Adrenal gland (tissue), 9 donors: ENCODE measurements at regions not wholly inside any gene's neighbourhood (a gene's known extent, or its start where the extent isn't known, plus 50 kb on each side); places are given as distances from the start of the nearest gene placed in this dataset.
"Not testable (repeated sequence)": the region's sequence is repeated elsewhere in the genome, so short reads cannot be mapped to it uniquely, and the experiment has no call there.

Source experiments
- DNase-seq, 7 donors: peaks; one replicate each; pipeline ENCODE4 v3.0.0-alpha.2; 2019 to 2020
- H3K27ac ChIP-seq, 5 donors: fragments of 200-600 bp; sonication (generic) in 4 of 5; 1 replicate in 3 of 5; 2 replicates in 2 of 5; pipeline versions ENCODE4 v1.5.1 to v1.8.0; 2016 to 2020; ENCODE audit warnings: mild to moderate bottlenecking in 1 of 5
- H3K27me3 ChIP-seq: fragments of 200-600 bp; 2 replicates; pipeline ENCODE4 v1.8.0; 2021
- H3K36me3 ChIP-seq, 2 donors: fragments of 200-600 bp; replicated peaks in 1 of 2; 1 replicate in 1 of 2; 2 replicates in 1 of 2; pipeline versions ENCODE4 v1.5.1 to v1.8.0; 2018 to 2022
- H3K4me1 ChIP-seq, 2 donors: fragments of 200-600 bp; replicated peaks in 1 of 2; 1 replicate in 1 of 2; 2 replicates in 1 of 2; pipeline versions ENCODE4 v1.5.1 to v1.8.0; 2018 to 2021
- H3K4me3 ChIP-seq, 4 donors: fragments of 200-600 bp; sonication (generic) in 3 of 4; one replicate each; pipeline ENCODE4 v1.5.1; 2016 to 2018
- H3K9me3 ChIP-seq, 3 donors: fragments of 200-600 bp; sonication (generic) in 1 of 3; replicated peaks in 1 of 3; 1 replicate in 2 of 3; 2 replicates in 1 of 3; pipeline versions ENCODE4 v1.5.1 to v1.8.0; 2016 to 2021
- POLR2A ChIP-seq, 2 donors: fragments of 450-650 bp; IDR thresholded peaks; one replicate each; pipeline ENCODE4 v1.6.1; 2017; ENCODE audit warnings: antibody characterized with exemption in 2 of 2, mild to moderate bottlenecking in 2 of 2, moderate library complexity in 1 of 2
- WGBS, 4 donors: extraction: QIAGEN DNeasy Blood & Tissue Kit in 2 of 4; methylation state at CpG; one replicate each; pipeline versions ENCODE4 v1.1.5 to v1.1.7; 2013 to 2017; 5-methylcytosine and 5-hydroxymethylcytosine counted together
- intact Hi-C, 2 donors: fragments of 100-400 bp; cut with DNase I; formaldehyde crosslinking; loops; one replicate each; pipeline versions ENCODE4 v1.14.1 to v1.15.0; 2022 to 2023
- TF ChIP-seq, protein P1 (sequence below), 6 experiments: fragments of 450-650 bp in 4 of 6; fragments of 200-600 bp in 2 of 6; sonication (generic) in 1 of 6; IDR thresholded peaks; 1 replicate in 5 of 6; 2 replicates in 1 of 6; pipeline versions ENCODE4 v1.5.1 to v1.8.0; 2016 to 2021; ENCODE audit warnings: antibody characterized with exemption in 6 of 6, mild to moderate bottlenecking in 2 of 6, moderate library complexity in 1 of 6
- donor health status: healthy with polysubstance abuse.
- donor health status: Bipolar disorder and iron deficiency.
- donor health status: DM: yes; HTN: yes; CAD: no.
- donor health status: DM: no; HTN: no; CAD: no.
- donor health status: DM: no; HTN: no; CAD: no.

DNA sequence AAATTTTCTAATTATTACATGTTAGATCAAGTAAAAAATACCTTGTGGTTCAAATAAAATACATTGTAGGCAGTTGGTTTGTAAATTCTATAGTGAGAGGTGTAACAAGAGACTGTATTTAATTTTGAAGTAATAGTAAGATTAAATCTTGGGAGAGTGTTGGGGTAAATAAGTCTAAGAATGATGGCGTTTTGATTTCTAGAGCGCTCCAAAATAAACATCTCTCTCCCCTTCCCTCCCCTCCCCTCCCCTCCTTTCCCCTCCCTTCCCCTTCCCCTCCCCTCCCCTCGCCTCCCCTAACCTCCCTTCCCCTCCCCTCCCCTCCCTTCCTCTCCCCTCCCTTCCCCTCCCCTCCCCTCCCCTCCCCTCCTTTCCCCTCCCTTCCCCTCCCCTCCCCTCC lies 200.6 kb upstream of the EEF2KMT start:
- Histone ChIP-seq H3K27ac (no peak overlapping the region), H3K9me3 (peaks cover 0 to 3% (median 0%) of the 10 kb centered on the region in 3 donors), H3K4me3 (no peak overlapping the region), H3K36me3 (no peaks in the 10 kb centered on the region), H3K4me1 (no peaks in the 10 kb centered on the region), H3K27me3 (no peaks in the 10 kb centered on the region)
- no peak for TF ChIP-seq POLR2A (IDR thresholded peaks at IDR 0.05)
- TF ChIP-seq, protein P1, sequence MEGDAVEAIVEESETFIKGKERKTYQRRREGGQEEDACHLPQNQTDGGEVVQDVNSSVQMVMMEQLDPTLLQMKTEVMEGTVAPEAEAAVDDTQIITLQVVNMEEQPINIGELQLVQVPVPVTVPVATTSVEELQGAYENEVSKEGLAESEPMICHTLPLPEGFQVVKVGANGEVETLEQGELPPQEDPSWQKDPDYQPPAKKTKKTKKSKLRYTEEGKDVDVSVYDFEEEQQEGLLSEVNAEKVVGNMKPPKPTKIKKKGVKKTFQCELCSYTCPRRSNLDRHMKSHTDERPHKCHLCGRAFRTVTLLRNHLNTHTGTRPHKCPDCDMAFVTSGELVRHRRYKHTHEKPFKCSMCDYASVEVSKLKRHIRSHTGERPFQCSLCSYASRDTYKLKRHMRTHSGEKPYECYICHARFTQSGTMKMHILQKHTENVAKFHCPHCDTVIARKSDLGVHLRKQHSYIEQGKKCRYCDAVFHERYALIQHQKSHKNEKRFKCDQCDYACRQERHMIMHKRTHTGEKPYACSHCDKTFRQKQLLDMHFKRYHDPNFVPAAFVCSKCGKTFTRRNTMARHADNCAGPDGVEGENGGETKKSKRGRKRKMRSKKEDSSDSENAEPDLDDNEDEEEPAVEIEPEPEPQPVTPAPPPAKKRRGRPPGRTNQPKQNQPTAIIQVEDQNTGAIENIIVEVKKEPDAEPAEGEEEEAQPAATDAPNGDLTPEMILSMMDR (IDR thresholded peaks at IDR 0.05), result no peak
- intact Hi-C loops, result no loop called here
- no peak for DNase-seq
- WGBS, 4 donors, result 81 to 91% (median 85%) methylated on average over 2 to 3 of the region's 3 CpGs

- no peaks in the 10 kb centered on the region for H3K36me3 ChIP-seq
- no peaks in the 10 kb centered on the region for H3K27me3 ChIP-seq
- no peaks in the 10 kb centered on the region for H3K9me3 ChIP-seq
- intact Hi-C loops, result no loop called here
- no peak for DNase-seq
- no peak overlapping the region for H3K4me3 ChIP-seq
- H3K4me1 ChIP-seq, result no peaks in the 10 kb centered on the region
- TF ChIP-seq, protein P1 (IDR thresholded peaks at IDR 0.05), result no peak
- TF ChIP-seq POLR2A (IDR thresholded peaks at IDR 0.05), result no peak
- H3K27ac ChIP-seq, result no peak overlapping the region
- 37 to 70% (median 49%) methylated on average over 3 of the region's 3 CpGs for WGBS, 4 donors
Measured at GRCh38 chr16:5296176-5296575, 198.6 kb upstream of the EEF2KMT start.

GRCh38 chr16:5295304-5295703 lies 197.7 kb upstream of the EEF2KMT start:
- H3K27ac ChIP-seq, H3K27me3 ChIP-seq, H3K4me3 ChIP-seq, intact Hi-C loops, H3K4me1 ChIP-seq, DNase-seq, H3K9me3 ChIP-seq, H3K36me3 ChIP-seq: not testable (repeated sequence)
- WGBS, 4 donors, result 47 to 80% (median 59%) methylated on average over 2 to 8 of the region's 8 CpGs

DNA sequence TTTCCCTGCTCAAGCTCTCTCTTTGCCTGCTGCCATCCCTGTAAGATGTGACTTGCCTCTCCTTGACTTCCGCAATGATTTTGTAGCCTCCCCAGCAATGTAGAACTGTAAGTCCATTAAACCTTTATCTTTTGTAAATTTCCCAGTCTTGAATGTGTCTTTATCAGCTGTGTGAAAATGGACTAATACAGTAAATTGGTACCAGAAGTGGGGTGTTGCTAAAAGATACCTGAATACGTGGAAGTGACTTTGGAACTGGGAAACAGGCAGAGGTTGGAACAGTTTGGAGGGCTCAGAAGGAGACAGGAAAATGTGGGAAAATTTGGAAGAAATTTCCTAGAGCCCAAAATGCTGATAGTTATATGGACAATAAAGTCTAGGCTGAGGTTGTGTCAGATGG lies 184.6 kb upstream of the EEF2KMT start:
- H3K27me3 ChIP-seq, H3K4me1 ChIP-seq, H3K36me3 ChIP-seq, H3K4me3 ChIP-seq, H3K9me3 ChIP-seq, H3K27ac ChIP-seq, DNase-seq, intact Hi-C loops: not testable (repeated sequence)
- WGBS, 4 donors, result 86 to 96% (median 95%) methylated on average over 2 of the region's 2 CpGs

DNA sequence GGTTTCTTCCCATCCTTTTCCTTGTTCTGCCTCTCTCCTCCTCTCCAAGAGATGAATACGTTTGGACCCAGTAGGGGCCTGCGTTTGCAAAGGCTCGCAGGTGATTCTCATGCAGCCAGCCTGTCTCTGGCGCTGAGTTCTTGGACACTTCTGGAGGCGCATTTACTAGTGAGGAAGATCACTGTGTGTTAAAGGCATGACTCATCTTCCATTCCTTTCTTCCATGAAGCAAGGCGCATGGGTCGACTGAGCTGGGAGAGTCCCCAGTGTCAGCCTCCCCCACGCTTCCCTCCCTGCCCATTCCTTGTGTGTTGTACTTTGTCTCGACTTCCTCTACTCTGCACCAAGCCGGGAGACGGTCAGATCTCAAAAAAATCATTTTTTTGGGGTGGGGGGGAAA lies 159.9 kb upstream of the EEF2KMT start:
- Histone ChIP-seq H3K27ac (no peak overlapping the region), H3K4me1 (no peaks in the 10 kb centered on the region), H3K9me3 (no peaks in the 10 kb centered on the region), H3K4me3 (no peak overlapping the region), H3K36me3 (no peaks in the 10 kb centered on the region), H3K27me3 (no peaks in the 10 kb centered on the region)
- no peak for DNase-seq
- WGBS, 4 donors, result 56 to 67% (median 61%) methylated on average over 11 of the region's 11 CpGs
- intact Hi-C loops, result no loop called here
- TF ChIP-seq POLR2A (IDR thresholded peaks at IDR 0.05), result no peak
- TF ChIP-seq, protein P1 (IDR thresholded peaks at IDR 0.05), result no peak
